Right lobe of liver (tissue), 4 donors: ENCODE measurements at regions not wholly inside any gene's neighbourhood (a gene's known extent, or its start where the extent isn't known, plus 50 kb on each side); places are given as distances from the start of the nearest gene placed in this dataset.

Experiments
- CTCF ChIP-seq, 4 donors: fragments of 200-600 bp in 3 of 4; fragments of 450-650 bp in 1 of 4; IDR thresholded peaks; one replicate each; pipeline versions ENCODE4 v1.5.1 to v1.8.0; 2016 to 2022; ENCODE audit warnings: antibody characterized with exemption in 4 of 4, mild to moderate bottlenecking in 2 of 4
- POLR2A ChIP-seq: fragments of 450-650 bp; IDR thresholded peaks from one replicate; pipeline ENCODE4 v1.6.1; 2017; ENCODE audit warnings: antibody characterized with exemption, mild to moderate bottlenecking
- donor health status: DM: no; HTN: no; CAD: no.
- donor health status: DM: no; HTN: no; CAD: no.
- donor health status: DM: no; HTN: yes; CAD: no.

DNA sequence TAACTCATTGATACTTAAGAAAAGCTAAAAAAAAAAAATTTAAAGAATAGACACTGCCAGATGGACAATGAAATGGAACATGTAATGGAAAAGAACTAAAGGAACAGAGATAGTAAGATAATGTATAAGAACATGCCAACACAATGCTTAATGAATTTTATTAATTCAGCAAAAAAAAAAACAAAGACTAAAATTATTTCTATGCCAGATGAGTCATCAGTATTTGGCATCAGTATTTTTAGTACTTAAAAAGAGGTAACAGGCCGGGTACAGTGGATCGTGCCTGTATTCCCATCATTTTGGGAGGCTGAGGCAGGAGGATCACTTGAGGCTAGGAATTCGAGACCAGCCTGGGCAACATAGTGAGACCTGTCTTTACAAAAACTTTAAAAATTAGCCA is 168.5 kb downstream of the CYB561 start:
- TF ChIP-seq POLR2A (no peak), CTCF (IDR thresholded peaks at IDR 0.05) (no peak)
